Stimulated activated CD8-positive, alpha-beta memory T cell treated with anti-CD3 and anti-CD28 coated beads, Interleukin-4, amount 100 ng/mL, for 4 hours (primary cell): ENCODE measurements at regions not wholly inside any gene's neighbourhood (a gene's known extent, or its start where the extent isn't known, plus 50 kb on each side); places are given as distances from the start of the nearest gene placed in this dataset.
A peak's percentile ranks its signal among the peaks of the same experiment; 100 is the strongest.

ENCODE experiments used
- DNase-seq, 2 donors: peaks; one replicate each; pipeline ENCODE4 v3.0.0-alpha.2; 2020; ENCODE audit warnings: low read depth in 2 of 2, low spot score in 1 of 2

DNA sequence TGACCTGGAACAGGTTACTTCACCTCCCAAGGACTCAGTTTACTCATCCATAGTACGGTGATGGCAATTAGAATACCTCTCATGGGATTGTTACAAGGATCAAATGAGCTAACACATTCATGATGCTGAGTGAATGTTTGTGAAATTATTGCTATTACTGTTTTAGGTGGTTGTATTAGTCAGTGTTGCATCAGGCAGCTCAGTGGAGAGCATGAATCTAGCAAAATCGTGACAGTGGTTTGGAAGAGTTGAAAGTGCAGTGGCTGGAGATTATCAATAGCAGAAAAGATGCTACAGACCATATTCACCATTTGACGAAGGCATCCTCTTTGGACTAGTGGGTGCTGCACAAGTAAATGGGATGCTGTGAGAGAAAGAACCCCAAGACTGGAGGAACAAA, 50.4 kb upstream of the CTNNBL1 start:
- DNase-seq: no peak

DNA sequence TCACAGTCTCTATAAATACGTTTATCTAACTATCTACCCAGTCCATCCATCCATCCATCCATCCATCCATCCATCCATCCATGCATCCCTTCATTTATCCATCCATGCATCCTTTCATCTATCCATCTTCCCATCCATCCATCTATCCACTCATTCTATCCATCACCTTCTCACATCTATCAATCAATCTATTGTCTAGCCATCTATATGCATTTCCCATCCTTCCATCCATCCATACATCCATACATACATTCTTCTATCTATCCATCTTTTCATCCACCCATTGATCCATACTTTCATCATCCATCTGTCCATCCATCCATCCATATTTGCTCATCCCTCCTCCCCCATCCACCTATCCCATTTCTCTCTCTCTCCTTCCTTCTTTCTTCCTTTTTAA, 51.6 kb upstream of the CTNNBL1 start:
- DNase-seq: no peak

DNA sequence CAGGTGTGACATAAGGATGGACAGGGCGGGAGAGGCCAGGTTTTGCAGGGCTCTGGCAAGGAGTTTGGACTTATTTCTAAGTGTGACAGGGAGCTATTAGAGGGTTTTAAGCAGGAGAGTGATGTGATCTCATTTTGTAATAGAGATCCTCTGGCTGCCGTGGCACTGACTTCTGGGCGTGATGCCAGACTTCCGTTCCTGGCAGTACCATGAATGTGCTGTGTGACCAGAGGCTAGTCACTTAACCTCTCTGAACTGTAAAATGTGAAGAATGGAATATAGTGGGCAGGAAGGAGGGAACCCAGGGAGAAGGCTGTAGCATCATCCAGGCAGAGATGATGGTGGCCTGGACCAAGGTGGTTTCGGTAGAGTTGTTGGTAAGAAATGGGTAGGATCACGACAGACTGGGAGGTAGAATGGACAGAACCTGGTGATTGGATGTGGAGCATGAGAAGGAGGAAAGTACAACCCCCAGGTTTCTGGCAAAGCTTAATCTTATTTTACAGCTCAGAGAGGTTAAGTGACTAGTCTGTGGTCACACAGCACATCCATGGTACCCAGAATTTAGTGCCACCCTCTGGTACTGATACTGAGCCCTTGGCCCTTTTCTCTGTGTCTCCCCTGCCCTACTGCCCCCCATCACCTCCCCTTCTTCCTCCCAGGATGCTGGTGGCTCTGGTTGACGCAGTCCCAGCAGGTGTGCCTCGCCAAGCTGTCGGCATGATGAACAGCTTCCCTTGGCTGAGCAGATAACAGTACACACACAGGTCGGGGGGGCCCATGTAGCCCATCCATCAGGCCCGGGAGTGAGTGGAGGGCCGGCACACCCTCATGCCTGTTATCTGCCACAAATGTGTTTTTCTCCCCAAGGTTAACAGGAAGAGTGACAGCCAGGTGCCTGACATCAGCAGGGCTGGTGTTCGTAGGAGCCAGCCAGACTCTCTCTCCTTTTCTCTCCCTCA, 52.9 kb upstream of the CTNNBL1 start:
- no peak for DNase-seq

DNA sequence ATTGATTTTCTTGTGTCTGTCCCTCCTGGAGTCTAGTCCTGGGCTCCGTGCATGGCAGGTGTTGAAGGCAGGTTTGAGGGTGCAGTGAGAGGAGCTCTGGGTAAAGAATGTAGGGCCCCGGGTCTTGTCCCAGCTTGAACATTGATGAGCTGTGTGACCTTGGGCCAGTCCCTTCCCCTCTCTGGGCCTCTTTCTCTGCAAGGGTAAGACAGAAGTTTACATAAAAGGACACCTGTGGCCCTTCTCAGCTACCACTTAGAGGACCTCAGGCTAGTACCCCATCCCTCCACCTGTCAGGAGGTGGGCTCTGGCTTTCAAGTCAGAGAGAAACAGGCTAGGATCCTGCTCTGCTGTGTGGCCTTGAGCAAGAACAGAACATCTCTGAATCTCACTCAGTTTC, 55.3 kb upstream of the CTNNBL1 start:
- no peak for DNase-seq

DNA sequence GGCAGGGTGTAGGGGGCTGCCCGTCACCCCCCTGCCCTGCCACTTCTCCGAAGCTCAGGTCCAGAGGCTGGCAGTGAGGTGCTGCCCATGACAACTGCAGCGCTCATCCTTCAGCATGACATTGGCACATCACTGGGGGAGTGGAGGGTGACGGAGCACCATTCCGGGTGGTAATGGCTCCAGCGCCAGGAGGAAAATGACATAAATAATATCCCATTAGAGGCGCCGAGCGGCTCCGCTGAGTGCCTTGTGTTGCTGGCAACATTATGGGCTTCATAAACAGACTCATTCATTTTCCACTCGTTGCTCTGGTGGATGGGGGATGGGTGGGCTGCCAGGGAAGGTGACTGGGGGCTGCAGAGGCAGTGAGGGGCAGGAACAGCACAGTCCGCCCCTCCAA, 56.9 kb upstream of the CTNNBL1 start:
- DNase-seq: no peak

DNA sequence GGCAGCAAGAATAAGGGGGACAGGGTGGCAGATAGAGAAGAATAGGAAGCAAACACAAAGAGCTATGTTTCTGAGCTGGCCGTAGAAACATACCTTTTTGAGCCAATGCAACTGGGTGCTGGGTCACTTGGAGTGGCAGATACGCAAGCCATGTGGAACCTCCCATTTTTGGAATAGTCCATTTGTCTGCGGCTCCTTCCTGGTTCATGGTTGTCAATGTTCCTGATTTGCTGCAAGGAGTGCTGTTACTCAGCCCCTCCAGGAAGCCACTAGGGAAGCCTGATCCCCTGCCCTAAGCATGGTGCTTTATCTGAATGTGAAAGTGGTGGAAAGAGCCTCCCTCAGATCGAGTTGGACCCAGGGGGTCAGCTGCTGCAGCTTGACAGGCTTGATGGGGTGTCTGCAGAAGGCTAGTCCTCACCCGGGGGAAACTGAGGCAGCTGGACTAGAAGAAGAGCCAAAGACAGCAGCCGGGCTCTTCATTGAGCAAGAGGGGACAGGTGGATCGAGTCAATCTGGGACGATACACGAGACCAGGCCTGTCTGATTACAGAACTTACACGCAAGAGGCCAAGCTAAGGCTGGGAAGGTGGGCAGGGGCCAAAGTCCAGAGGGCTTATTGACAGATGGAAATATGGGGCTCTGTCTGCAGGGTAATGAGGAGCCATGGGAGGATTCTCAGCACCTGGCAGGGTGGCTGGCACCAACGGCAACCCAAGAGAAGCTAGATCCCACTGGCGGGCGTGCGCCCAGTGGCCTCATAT, 57.4 kb upstream of the CTNNBL1 start:
- DNase-seq: no peak

DNA sequence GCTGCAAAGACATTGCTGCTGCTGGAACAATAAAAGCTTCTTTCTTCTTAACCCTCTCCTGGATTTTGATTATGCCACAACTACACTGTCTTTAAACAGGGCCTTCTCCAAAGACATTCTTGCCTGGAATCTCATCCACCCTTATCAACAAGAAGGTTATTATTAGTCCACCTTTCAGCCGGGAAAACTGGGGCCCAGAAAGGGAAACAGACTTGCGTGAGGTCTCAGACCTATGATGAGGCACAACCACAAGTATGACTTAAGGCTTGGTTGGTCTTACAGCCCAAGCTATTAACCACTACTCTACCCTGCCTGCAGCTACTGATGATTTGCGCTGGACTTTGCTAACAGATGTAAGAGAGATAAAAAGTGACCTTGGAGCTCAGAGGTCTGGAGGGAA, 62.8 kb upstream of the CTNNBL1 start:
- DNase-seq: no peak

DNA sequence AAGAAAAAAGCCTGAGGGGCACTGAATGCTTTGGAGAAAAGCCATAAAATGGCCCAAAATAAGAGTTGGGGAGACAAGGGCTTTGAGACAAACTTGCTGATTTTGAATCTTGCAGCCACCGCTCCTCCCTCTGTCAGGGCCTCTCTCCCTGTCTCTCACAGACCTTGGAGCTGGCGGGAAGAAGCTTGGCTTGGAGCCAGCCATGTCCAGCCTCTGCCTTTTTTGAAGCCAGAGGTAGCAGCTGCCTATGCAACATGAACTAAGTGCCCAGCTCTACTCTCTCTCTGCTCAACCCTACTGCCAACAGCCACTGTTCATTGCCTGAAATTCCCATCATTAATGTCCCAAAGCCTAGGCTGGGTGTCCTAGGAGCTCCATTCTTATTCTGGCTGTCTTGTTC, 63.7 kb upstream of the CTNNBL1 start:
- DNase-seq: no peak

DNA sequence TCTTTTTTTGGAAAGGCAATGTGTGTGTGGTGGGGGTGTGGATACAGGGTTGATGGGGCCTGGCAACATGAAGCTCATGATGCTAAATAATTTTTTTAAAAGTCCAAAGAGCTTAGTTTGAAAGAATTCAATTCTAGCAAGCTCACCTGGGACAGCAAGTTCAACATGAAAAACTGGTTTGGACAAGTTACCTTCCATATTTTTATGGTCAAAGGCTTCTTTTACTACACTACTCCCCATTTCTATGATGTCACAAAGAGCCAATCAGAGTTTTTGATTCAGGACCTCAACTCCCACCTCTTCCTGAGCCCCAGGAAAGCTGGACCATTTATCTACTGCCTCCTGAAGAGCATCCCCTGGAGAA, 66.1 kb upstream of the CTNNBL1 start:
- no peak for DNase-seq

DNA sequence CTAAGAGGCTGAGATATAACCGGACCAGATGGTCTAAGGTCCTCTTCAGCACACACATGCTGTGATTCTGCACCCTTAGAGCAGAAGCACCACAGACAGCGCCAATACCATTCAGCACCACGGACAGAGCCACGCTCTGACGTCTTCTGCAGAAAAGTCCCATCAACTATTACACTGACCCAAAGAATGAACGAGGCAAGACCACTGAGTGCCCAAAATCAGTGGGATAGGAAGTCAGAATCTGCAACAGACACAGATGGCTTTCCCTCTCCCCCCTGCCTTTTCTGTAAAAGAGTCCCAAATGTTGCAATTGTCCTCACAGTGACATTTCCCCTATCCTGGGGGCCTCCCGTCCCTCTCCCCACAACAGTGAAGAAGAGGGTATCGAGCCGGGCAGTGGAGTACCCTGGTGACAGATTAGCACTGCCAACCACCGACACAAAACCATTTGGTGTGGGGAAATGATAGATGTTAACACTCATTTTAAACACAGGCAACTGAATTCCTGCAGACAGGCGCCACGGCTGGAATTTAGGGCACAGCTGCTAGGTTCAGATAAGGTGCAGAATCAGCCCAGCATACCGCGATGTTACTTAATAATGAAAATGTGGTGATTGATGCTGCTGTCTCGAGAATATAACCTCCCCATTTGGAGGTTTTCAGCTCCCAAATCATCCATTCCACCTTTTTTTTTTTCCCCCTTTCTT, 66.6 kb upstream of the CTNNBL1 start:
- no peak for DNase-seq

DNA sequence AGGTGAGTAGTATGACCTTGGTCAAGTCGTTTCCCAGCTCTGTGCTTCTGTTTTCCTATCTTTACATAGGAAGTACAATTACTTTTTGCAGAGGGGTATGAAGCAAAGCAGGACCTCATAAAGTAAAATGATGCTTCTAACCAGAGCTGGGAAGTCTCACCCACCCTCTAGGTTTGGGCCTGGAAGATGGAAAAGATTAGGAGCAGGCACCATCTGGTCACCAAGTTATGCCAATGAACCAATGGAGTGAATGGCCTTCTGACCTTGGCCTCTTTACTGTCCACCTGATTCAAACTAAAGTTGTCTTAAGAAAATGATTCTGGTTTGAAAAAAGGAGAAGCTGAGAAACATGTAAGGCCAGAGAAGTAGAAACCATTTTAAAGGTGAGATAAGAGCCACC, 68.9 kb upstream of the CTNNBL1 start:
- no peak for DNase-seq

DNA sequence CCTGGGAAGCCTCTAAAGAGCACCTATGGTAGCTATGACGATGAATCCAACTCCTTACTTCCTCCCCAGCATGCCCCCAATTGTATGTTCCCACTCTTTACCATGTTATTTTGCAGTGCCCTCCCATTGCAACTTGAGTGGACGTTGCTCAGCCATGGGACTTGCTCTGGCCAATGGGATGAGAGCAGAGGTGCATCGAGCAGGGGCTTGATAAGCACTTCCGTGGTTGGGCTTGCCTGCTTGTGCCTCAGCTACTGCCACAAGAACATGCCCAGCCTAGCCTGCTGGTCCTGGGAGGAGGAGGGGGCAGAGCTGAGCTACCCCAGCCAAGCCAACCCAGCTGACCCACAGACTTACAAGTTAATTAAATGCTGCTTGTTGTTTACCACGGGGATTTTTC, 71.1 kb upstream of the CTNNBL1 start:
- DNase-seq: no peak

DNA sequence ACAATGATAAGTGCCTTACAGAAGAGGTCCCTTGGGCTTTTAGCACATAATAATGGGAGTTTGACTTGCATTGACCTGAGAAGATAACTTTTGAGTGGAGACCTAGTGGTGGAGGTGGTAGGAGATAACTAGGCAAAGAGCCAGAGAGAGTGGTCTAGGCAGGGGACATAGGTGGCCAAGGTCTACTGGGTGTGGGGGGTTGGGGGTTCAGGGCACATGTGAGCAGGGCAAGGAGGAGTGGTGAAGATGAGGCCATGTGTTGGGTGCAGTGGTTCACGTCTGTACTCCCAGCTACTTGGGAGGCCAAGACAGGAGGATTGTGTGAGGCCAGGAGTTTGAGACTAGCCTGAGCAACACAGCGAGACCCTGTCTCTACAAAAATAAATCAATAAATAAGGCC, 74.3 kb upstream of the CTNNBL1 start:
- DNase-seq: no peak

DNA sequence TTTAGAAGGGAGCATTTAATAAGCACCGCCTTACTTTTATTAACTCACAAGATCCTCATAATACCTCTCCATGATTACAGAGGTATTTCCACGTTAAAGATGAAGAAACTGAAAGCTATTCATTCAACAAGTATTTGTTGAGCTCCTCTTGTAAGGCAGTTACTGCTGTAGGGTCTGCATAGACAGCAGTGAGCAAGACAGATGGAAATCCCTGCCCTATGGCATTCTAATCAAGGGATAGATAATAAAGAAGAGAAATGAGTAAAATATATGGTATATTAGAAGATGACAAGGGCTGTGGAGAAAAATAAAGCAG, 77.8 kb upstream of the CTNNBL1 start:
- DNase-seq: no peak

DNA sequence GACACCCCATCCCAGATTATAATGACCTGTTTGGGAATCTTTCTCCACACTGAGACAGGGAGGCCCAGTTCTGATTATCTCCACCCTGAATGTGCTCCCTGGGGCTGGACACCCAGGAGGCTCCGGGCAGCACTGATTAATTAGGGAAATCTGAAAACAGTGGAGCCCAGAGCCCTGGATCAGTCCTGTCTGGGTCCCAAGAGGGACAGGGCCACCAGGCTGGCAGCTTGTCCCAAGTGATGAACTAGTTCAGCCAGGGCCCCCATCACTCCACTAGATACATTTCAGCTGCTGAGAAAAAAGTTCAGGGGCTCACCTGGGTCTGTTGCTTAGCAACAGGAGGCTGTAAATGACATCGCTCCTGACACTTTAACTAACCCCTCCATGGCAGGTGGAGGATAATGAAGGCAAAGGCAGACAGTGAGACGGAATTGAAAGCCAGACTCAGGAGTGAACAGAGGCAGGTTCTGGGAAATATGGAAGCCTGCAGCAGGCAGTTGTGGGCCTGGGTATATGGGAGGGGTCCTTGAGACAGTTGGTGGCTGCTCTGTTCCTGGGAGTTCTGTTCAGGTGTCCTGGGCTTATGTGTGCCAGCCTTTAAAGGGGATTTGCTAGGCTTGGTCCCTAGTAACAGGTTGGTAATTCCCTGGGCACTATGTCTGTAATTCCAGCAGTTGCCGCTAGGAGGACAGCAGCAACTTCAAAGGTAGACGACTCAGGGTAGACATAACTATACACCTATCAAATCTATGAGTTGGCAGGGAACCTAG, 78.3 kb upstream of the CTNNBL1 start:
- DNase-seq: peak; percentile 18 to 47

DNA sequence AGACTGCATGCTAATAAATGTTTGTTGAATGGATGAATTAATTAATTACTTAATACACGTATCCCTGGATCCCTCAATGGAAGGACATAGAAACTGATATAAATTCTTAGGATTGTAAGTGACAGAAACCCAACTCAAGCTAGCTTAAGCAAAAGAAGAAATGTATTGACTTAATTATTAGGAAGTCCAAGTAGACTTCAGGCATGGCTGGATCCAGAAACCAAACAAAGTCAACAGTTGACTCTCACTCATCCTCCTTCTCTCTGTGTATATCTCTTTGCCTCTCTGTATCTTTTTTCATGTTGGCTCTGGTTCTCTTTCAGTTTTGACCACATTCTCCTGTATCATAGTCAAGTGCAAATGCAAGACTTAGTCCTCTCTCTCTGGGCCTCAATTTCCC, 82.0 kb upstream of the CTNNBL1 start:
- no peak for DNase-seq

DNA sequence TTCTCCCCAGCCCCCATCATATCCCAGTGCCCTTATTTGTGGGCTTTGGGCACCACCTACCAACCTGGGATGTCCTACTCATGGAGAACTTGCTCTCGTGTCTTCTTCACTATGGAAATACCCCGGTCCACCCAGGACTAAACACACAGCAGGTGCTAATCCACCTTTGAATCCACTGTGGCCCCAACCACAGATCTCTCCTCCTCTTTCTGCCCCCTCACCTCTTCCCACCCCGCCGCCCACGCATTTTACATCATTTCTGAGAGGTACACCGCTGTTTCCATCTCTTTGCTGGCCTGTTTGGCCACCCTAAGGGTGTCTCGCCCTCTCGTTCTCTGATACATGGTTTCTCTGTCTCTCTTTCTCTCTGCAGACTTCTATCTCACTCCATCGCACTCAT, 82.5 kb upstream of the CTNNBL1 start:
- no peak for DNase-seq

DNA sequence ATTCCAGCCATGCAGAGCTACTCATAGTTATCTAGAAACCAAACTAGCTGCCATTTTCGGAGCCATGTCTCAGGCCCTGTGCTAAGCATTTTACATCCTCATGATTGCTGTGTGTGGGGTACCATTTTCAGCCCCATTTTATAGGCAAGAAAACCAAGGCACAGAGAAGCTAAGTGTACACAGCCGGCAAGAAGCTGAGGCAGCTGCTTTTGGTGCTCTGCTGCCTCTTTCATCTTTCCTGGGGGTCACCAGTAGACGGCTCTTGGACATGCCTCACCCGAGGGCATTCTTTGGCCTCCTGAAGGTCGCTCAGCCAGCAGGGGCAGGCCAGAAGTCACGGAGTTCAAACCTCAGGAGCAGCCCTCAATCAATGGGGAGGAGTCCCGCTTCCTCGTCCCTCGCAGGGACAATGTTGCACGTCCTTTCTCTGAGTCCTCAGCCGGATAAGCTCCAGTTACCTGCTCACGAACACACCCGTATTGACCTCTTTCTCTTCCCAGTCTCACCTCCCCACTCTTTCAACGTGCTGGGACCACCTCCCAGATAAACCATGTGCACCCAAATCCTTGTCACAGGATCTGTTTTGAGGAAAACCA, 82.6 kb upstream of the BLCAP start:
- no peak for DNase-seq

DNA sequence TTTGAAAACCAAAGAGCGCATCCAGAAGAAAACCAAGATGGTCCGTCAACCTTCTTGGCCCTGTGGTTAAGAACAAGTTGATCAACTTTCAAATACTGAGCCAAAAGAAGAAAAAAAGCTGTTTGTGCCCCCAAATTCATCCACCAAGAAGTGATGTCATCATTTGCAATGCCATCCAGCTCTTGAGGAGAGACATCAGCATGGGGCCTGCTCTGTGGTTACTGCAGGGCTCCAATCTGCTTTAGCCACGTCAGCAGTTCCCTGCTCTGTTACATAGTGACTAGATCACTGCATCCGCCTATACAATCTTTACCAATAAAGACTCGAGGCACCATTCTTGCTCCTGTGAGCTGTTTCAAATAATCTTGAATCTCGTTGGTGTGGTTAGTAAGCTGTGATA, 75.0 kb upstream of the BLCAP start:
- no peak for DNase-seq

DNA sequence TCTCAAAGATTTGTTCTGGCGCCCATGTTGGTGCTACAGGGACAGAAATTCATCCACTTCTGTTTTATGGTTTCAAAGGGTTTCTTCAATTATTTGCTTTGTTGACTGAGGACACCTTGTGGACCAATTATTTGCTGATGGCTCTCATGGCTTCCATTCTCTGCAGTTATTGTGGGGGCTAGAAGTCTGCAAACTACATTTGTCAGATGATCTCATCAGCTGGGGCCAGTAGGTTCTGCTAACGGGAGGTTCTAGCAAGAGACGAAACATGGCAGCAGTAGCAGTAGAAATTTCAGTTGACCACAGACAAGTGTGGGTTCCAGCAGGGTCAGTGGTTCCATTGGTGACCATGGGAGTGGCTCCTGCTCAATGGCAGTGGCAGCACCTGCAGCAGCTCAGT, 72.8 kb upstream of the BLCAP start:
- DNase-seq: no peak
